ENCODE measurements at regions not wholly inside any gene's neighbourhood (a gene's known extent, or its start where the extent isn't known, plus 50 kb on each side); places are given as distances from the start of the nearest gene placed in this dataset.

DNA sequence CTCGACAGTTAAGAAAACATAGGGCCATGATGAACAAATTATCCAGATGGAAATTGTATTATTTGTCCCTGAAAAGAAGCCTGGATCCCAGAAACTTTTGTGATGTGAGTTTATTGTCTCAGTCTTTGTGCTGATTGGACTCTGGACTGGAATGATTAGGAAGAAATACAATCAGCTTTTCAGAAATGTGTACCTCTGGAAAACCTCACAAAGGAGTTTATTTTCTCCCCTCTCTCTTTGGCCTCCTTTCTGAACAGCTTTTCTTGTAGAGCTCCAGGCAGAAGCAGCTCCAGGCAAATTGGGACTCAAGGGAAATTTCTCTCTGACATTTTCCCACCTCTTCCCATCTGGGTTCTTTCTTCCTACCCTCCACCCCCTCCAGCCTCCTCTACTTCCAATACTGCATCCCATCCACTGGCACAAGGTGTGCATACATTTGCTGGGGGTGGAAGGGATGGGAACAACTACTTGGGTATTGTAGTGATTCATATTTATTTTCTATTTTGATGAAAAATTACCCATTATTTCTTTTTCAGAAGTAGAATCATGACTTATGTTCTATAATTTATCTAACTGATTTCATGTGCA, 119.7 kb downstream of the CD47 start:
- DNase-seq (ENCODE audit: low read depth, low spot score), result no peak

DNA sequence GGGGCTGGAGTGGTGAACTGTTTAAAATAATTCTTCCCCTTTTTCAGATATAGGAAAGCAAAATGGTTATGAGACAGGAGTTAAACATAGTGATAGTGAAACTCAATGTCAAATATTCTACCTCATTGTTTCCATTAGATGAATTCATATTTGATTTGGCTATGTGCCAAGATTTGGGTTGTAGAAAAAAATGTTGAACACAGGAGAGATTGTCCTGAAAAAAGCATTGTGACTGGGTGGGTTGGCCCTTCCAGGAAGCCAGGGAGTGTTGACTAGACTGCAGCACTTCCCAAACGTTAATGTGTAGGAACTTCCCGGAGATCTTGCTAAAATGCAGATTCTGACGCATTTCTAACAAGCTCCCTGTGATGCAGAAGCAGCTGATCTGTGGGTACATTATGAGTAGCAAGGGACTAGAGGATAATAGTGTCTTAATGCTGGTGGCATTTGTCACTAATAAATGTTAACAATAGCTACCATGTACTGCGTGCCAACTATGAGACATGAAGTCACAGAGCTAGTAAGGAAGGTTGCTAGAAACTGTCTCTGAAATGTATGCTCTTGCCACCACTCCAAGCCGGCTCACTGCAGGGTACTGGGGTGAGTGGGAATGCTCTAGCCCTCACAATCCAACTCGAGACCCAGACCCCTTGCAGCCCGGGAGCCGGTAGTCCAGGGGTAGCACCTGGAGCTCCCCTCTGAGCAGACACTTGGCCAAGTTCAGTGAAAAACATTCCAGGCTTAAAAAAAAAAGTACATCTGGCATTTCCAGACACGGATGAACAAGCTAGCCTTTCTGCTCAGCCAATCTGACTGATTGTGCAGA, 120.6 kb downstream of the CD47 start:
- DNase-seq (ENCODE audit: low read depth, low spot score), result no peak

DNA sequence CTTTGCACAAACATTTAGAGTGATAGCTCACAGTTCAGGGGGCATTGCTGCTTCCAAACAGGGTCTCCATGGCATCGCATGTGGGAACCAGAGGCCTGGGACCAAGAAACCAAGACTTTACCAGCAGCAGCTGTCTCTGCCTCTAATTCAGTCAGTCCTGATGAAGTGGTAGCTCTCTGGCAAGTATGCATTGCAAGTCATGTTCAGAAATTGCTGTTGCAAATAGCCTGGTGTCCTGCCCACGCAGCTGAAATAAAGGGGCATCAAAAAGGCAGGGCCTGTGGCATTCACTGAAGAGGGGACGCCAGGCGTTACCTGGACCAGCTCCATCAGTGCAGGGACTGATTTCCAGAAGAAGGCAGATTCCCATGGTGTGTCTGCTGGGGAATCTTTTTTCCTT, 121.3 kb downstream of the CD47 start:
- DNase-seq (ENCODE audit: low read depth, low spot score), result no peak

DNA sequence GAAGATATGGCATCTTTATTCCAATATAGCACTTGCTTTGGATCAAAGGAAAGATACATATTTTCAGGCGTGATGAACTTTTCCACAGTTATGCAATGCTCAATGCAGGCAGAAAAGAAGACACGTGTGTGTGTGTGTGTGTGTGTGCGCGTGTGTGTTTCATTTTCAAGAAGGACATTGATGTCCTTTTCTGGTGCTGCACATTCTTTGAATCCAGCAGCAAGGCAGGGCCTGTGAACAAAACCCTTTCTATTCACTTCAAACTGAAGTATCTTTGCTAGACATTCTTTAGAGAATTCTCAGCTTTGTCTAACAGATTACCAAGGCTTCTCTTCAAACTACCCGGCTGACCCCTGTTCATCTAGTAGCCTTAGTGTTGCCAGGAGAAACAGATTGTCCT, 124.6 kb downstream of the CD47 start:
- no peak for DNase-seq (ENCODE audit: low read depth, low spot score)

DNA sequence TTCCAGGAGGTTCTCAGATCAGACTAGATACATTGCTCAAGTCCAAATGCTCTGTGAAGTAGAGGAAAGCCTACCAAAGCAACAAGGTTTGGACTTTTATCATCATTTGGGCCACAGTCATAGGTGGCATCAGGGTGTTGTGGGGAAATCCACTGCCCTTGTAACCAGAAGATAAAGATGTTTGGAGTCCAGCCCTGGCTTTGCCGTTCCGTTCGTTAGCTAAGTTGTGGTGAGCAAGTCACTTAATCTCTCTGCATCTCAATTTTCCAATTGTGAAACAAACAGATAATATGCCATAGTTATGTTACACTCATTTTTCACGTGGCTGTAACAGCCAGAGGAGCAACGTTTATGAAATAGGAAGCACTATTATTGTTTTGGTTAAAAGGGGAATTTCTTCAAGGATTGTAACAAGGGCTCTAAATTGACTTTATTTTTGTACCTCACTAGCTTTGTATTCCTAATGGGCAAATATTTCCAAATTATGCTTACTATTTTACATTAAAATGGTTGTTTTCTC, 125.6 kb downstream of the CD47 start:
- no peak for DNase-seq (ENCODE audit: low read depth, low spot score)

DNA sequence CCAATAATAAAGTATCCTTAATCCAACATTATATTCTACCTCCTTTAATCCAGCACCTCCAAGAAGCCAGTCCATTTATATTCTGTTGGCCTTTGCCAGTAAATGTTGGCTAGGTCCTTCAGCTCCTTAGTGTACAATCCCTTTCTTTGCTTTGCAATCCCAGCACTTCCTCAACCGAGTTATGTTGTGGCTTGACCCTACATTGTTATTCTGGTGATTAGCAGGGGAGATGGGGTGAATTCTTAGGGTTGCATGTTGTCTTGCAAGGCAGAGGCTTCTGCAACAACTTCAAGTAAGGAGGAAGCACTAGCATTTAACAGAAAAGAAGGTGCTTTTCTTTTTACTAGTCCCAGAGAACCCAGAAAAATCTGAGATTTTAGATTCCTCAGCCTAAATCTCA, 127.2 kb downstream of the CD47 start:
- no peak for DNase-seq (ENCODE audit: low read depth, low spot score)

DNA sequence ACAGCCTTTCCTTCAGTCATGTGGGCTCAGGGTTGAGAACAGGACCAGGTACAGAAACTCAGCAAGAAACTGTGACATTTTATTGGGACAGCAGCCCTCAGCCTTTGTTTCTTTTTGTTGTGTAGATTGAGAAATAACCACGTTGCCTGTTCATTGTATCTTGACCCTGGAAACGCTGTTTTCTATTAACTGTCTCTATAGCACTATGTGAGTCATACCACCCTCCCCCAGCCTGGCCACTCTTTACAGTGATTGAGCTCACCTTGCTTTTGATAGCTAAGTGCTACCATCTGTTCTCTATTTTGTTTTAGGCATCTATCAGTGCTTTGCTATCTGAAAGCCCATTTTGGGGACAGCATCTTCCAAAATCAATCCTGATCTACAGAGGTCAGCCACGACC, 127.9 kb downstream of the CD47 start:
- no peak for DNase-seq (ENCODE audit: low read depth, low spot score)

DNA sequence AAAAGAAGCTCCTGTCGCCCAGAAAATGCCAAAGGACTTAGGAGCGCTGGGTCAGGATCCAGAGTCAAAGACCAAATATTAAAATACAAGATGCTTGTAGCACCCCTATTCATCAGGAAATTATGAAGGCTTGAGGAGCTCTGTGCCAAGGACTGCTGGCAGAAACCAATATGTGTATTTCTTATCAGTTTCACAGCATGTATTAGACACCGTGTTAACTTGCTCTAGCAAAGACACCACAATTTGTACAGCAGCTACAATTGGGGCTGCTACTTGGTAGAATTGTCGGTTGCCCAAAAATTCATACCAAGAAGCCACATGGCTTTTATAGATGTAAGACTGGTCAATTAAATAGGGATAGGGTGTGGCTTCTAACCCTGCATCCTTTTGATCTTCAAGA, 128.8 kb downstream of the CD47 start:
- no peak for DNase-seq (ENCODE audit: low read depth, low spot score)

DNA sequence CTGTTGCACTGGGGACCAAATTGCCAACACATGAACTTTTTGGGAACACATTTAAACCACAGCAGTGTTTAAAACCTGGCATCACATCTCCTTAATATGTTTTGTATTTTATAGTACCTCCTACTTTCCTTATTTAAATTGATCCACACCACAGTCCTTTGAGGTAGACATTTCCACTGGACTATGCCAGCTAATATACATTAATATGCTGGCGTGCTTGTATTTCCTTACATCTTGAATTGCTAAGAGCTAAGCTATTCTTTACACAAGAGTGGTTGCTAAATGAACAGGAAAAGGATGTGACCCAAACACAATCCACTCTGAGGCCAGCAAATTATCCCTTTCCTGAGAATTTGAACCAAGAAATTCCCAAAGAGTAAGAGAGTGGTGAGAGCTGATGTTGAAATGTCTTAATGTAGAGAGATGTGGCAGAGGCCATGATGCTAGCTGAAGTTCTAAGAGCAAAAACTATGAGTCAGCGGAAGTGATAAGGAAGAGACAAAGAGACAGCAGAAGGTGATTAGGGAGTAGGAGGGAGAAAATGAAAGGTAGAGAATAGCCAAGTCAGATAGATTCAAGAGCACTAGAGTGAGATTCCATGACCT, 131.2 kb downstream of the CD47 start:
- no peak for DNase-seq (ENCODE audit: low read depth, low spot score)

DNA sequence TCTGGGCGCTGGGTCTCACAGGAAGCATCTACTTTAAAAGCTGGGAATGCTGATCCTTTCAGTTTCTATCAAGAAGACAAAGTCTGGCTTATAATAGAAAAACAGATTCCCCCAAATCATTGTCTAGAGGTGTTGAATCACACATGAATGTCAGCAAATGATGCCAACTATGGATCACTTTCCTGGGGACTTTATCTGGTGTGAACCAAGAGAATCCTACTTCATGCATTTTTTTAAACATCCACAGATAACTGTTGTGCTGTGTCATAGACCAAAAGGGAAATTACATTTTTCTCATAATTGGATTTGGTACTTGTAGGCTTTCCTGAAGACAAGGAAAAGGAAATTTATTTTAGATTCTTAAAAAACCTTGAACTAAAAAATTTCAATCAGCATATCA, 132.7 kb downstream of the CD47 start:
- no peak for DNase-seq (ENCODE audit: low read depth, low spot score)

DNA sequence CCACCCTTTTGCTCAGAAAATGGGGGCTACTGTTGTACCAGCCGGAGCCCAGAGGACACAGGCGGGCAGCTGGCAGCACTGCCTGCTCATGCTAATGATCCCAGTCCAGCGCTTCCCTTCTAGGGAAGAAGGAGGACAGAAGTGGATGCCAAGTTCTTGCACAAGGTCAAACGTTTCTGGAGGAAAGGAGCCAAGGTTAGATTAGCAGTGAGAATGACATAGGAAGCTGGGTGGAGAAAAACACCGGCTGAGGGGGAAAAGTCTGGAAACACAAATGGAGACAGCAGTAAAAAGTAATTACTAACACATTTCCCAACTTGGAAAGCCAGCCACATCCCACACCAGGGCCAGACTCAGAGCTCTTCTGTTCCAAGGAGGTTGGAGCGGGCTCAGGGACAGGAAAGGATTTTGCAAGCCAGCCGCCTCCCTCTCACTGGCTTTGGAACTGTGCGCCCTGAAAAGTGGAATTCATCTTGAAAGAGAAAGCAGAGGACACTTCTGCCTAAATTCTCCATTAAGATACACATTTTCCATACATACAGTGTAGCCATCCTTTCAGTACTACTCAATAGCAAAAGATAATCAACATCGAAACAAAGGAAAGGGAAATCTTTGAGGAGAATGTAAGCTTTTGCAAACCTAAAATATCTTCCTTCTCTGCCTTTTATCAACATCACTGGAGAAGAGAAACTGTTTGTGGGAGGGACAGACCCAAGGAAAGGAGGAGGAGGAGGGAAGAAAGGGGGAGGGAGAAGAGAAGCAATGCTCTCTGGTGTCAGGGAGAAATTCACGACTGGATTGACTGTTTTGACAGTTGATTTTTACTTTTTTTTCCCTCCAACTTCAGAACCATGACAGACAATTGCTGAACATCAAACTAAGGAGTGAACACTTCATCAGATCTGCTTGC, 133.6 kb downstream of the CD47 start:
- no peak for DNase-seq (ENCODE audit: low read depth, low spot score)

DNA sequence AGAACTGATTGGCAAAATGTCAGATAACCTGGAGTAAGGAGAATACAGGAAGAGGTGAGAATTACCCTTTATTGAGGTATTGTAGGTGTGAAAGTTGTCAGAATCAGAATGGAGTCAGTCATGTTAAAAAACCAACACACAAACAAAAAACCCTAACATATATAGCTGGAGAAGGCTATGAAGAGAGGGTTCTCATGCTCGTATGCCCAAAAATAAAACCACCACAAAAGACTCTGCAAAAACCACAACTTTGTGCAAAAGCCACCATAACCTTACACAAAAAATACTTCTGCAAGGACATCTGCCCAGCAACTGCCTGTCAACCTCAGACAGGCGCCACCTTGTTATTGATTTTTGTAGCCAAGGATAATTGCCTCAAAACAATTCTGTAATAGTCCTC, 136.0 kb downstream of the CD47 start:
- no peak for DNase-seq (ENCODE audit: low read depth, low spot score)

DNA sequence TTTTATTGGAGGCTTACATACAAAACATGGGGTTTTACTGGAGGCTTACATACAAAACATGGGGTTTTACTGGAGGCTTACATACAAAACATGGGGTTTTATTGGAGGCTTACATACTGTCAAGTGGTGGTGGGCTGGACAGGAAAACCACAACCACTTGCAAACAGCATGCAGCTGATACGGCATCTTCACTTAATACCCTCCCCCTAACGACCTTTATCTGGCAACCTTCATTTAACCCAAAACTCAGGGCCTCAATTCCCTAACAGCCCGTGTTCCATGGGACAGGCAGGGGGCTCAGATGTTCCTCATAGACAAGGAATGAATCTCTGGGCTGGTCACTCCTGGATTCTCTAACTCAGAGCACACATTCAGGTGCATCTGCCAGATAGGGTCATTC, 137.1 kb downstream of the CD47 start:
- no peak for DNase-seq (ENCODE audit: low read depth, low spot score)

DNA sequence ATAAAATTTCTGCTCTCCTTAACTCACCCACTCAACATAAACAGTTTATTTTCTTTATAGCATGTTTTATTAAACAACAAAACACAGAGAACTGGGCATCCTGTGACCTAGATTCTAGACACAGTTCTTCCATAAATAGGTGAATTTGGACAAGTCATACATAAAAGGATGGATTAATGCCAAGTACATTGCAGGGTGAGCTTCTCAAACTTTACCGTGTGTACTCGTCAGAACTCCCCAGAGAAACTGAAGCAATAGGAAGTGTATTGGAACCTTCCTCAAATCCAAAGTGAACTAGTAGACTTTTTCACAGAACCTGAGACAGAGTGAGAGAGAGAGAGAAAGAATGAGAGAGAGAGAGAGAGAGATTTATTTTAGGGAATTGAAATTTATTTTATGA, 139.7 kb downstream of the CD47 start:
- no peak for DNase-seq (ENCODE audit: low read depth, low spot score)

DNA sequence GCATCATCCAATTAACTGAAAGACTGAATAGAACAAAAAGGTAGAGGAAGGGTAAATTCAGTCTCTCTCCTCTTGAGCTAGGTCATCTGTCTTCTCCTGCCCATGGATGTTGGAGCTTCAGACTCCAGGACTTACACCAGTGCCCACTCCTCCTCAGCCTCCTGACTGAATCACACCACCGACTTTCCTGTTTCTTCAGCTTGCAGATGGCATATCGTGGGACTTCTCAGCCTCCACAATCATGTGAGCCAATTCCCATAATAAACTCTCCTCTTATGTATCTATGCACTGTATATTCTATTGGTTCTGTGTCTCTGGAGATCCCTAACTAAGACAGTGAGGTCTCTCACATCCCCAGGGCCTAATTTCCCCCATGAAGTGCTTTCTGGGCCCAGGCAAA, 140.4 kb downstream of the CD47 start:
- no peak for DNase-seq (ENCODE audit: low read depth, low spot score)

DNA sequence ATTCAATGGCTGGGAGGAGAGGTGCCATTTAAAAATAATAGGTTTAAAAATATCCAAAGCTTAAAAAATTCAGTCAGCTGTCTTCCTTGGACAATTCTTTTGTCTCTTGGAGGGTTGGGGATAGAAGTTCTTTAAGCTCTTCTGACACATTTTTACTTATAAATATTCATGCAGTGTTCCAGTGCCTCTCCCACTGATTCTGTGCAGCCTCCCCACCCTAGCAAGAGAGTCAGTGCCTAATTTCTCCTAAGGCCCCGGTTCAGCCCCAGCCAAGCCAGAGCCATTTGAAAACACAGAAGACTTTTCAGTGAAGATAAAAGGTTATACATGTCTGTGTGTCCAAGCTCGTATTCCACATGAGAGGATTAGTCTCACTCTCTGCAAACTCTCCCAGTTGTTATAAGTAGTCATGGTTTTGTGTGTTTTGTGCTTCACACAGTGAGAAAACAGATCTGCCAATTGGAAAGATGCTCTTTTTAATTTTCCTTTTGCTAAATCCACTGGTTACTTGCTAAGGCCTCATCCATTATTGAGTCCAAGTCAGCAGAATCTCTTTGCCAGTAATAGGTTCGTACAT, 141.3 kb downstream of the CD47 start:
- no peak for DNase-seq (ENCODE audit: low read depth, low spot score)

DNA sequence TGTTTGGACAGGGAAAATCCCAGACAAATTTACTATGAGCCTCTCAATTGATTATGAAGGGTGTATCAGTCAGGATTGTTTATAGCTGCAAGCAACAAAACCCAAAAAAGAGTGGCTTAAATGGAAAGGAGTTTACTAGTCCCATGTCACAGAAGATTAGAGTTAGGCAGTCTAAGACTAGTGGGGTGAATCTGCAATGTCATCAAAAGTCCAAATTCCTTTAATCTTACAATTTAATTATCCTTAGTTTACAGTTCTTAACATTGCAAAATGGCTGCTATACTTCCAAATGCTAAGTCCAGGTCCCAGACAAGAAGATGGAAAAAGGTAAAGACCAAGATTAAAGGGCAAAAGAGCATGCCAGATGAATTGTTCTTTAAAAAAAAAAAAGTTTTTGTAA, 143.6 kb downstream of the CD47 start:
- no peak for DNase-seq (ENCODE audit: low read depth, low spot score)

DNA sequence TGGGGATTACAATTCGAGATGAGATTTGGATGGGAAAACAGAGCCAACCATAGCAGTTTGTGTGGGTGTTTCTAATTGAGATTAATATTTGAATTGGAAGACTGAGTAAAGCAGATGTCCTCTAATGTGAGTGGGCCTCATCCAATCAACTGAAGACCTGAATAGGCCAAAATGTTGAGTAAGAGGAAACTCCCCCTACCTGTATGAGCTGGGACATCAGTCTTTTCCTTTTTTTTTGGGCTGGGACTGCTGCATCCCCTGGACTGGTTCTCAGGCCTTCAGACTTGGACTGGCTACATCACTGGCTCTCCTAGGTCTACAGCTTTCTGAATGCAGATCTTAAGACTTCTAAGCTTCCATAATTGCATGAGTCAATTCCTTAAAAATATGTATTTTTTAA, 144.1 kb downstream of the CD47 start:
- DNase-seq (ENCODE audit: low read depth, low spot score), result no peak

DNA sequence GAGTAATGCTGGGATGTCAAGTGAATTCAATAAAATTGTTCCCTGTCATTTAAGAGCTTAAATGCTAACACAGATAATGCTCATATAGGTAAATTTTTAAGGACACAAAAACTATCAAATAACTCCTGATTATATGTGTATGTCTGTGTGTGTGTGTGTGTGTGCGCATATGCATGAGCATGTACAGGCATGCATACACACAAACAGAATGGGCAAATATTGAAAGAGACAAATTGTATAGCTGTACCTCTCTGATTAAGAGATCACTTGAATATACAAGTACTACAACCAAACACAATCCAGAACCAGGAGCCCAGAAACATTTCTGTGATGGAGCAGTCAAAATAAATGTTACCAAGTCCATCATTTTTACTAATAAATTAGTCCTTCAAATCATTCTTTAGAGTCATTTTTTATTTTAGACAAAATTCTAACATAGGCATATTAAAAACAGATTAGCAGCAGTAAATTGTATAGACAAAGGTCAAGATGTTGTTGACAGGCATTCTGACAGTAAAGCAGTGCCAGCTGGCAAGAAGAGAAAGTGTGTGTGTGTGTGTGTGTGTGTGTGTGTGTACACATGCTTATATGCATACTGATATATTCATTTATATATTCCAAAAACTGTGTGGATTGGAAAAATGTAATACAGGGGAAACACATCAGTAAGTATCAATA, 145.3 kb downstream of the CD47 start:
- no peak for DNase-seq (ENCODE audit: low read depth, low spot score)

DNA sequence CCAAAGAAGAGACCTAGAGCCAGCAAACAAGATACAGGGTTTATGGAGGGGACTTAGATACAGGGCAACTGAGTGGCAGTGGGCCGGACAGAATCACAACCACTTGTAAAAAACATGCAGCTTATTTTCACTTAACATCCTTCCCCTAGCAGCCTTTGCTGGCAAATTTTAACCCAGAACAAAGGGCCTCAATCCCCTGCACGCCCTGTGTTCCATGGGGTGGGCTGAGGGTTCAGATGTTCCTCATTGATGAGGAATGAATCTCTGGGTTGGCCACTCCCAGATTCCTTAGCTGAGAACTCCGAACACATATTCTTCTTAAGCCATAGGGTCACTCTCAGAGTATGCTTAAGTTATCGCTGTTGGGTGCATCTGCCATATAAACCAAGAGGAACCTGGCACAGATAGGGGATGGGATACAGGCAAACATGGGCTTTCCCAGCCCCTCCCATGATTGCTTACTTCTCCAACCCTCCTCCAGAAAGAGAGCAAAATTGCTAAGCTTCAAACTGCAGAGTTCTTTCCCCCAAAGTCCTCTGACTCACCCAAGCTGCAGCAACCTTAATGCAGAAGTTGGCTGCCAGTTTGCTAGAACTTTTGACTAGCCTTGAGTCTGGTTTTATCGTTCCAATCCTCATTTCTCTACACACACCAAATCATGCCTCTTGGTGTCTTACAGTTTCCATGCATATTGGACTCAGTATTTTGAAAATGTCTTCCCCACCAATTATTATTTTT, 146.9 kb downstream of the CD47 start:
- no peak for DNase-seq (ENCODE audit: low read depth, low spot score)

All from ELF-1 (cell line).